WTC11 (cell line): ENCODE measurements at regions not wholly inside any gene's neighbourhood (a gene's known extent, or its start where the extent isn't known, plus 50 kb on each side); places are given as distances from the start of the nearest gene placed in this dataset.

ENCODE experiments used
- ATAC-seq: fragments of 200-7000 bp; cut with Tn5 transposase; 2 replicates; pipeline ENCODE4 v1.10.0; 2021; ENCODE audit warnings: mild to moderate bottlenecking, moderate library complexity
- CTCF ChIA-PET: fragments of 300-600 bp; sonication (Branson Sonifier 250); formaldehyde crosslinking; loops from one replicate; lab custom pipeline; 2021; ENCODE audit warnings: antibody characterized with exemption; lab: Charles Lee
- POLR2A ChIA-PET: fragments of 350-600 bp; sonication (Branson Sonifier 250); formaldehyde crosslinking; loops from one replicate; lab custom pipeline; 2021; ENCODE audit warnings: antibody characterized with exemption; lab: Charles Lee
- DNase-seq: peaks from one replicate; pipeline ENCODE4 v3.0.0; 2021; ENCODE audit warnings: low spot score
- H3K27ac Mint-ChIP-seq: 2 replicates; pipeline ENCODE4 v1.8.0; 2021; ENCODE audit warnings: mixed read lengths
- H3K27me3 Mint-ChIP-seq: 2 replicates; pipeline ENCODE4 v1.8.0; 2021; ENCODE audit warnings: low read depth, mild to moderate bottlenecking, moderate library complexity, mixed read lengths
- H3K36me3 Mint-ChIP-seq: 2 replicates; pipeline ENCODE4 v1.8.0; 2021; ENCODE audit warnings: mixed read lengths
- H3K4me1 Mint-ChIP-seq: 2 replicates; pipeline ENCODE4 v1.8.0; 2022; ENCODE audit warnings: mixed read lengths
- H3K4me3 Mint-ChIP-seq: 2 replicates; pipeline ENCODE4 v1.8.0; 2021; ENCODE audit warnings: mild to moderate bottlenecking, moderate library complexity, mixed read lengths
- H3K9me3 Mint-ChIP-seq: 2 replicates; pipeline ENCODE4 v1.8.0; 2021; ENCODE audit warnings: mixed read lengths
- EMX1 ChIP-seq: fragments of 250-450 bp; sonication (Bioruptor Pico); IDR thresholded peaks from 2 replicates; pipeline ENCODE4 v1.8.0; 2021; ENCODE audit warnings: mild to moderate bottlenecking
- FOXJ3 ChIP-seq: sonication (generic); formaldehyde crosslinking; IDR thresholded peaks from 2 replicates; pipeline ENCODE4 v1.9.0; 2021; ENCODE audit warnings: missing genetic modification reagents, mild to moderate bottlenecking, borderline replicate concordance
- FOXP1 ChIP-seq: sonication (generic); formaldehyde crosslinking; IDR thresholded peaks from 2 replicates; pipeline ENCODE4 v1.8.0; 2022; ENCODE audit warnings: missing genetic modification reagents, mild to moderate bottlenecking, moderate library complexity, borderline replicate concordance
- GABPB1 ChIP-seq: sonication (generic); formaldehyde crosslinking; IDR thresholded peaks from 2 replicates; pipeline ENCODE4 v1.8.1; 2023; ENCODE audit warnings: mild to moderate bottlenecking, missing genetic modification reagents
- GTF2I ChIP-seq: fragments of 250-450 bp; sonication (Bioruptor Pico); conservative IDR thresholded peaks from 2 replicates; pipeline ENCODE4 v1.4.0; 2021; ENCODE audit warnings: mild to moderate bottlenecking
- HMGA2 ChIP-seq: fragments of 250-450 bp; sonication (Bioruptor Pico); IDR thresholded peaks from 2 replicates; pipeline ENCODE4 v1.4.0; 2021; ENCODE audit warnings: mild to moderate bottlenecking, moderate library complexity
- JAZF1 ChIP-seq: fragments of 250-450 bp; sonication (Bioruptor Pico); IDR thresholded peaks from 2 replicates; pipeline ENCODE4 v1.9.0; 2021; ENCODE audit warnings: moderate library complexity, mild to moderate bottlenecking, inconsistent platforms
- NFYB ChIP-seq: sonication (generic); formaldehyde crosslinking; conservative IDR thresholded peaks from 2 replicates; pipeline ENCODE4 v1.8.0; 2022; ENCODE audit warnings: low read depth, missing genetic modification reagents
- NR2C2 ChIP-seq: sonication (generic); formaldehyde crosslinking; IDR thresholded peaks from 2 replicates; pipeline ENCODE4 v1.8.0; 2022; ENCODE audit warnings: mild to moderate bottlenecking, missing genetic modification reagents
- OVOL2 ChIP-seq: fragments of 250-450 bp; sonication (Bioruptor Pico); IDR thresholded peaks from 2 replicates; pipeline ENCODE4 v1.9.0; 2021; ENCODE audit warnings: mild to moderate bottlenecking, borderline replicate concordance
- TEAD1 ChIP-seq: sonication (generic); formaldehyde crosslinking; IDR thresholded peaks from 2 replicates; pipeline ENCODE4 v1.8.0; 2022; ENCODE audit warnings: mild to moderate bottlenecking, missing genetic modification reagents
- TP53 ChIP-seq: sonication (generic); formaldehyde crosslinking; IDR thresholded peaks from 2 replicates; pipeline ENCODE4 v1.8.1; 2023; ENCODE audit warnings: mild to moderate bottlenecking, missing genetic modification reagents
- ZNF232 ChIP-seq: sonication (generic); formaldehyde crosslinking; IDR thresholded peaks from 2 replicates; pipeline ENCODE4 v1.8.0; 2022; ENCODE audit warnings: mild to moderate bottlenecking, missing genetic modification reagents
- ZNF396 ChIP-seq: fragments of 250-450 bp; sonication (Bioruptor Pico); IDR thresholded peaks from 2 replicates; pipeline ENCODE4 v1.8.0; 2021; ENCODE audit warnings: mild to moderate bottlenecking, moderate library complexity, borderline replicate concordance
- TF ChIP-seq, protein P1 (sequence below): sonication (generic); formaldehyde crosslinking; conservative IDR thresholded peaks from 2 replicates; pipeline ENCODE4 v1.8.1; 2023; ENCODE audit warnings: mild to moderate bottlenecking, low read depth, missing genetic modification reagents, moderate library complexity
- TF ChIP-seq, protein P2 (sequence below): fragments of 250-450 bp; sonication (Bioruptor Pico); IDR thresholded peaks from 2 replicates; pipeline ENCODE4 v1.9.0; 2021; ENCODE audit warnings: mild to moderate bottlenecking
- TF ChIP-seq, protein P3 (sequence below): sonication (generic); formaldehyde crosslinking; IDR thresholded peaks from 2 replicates; pipeline ENCODE4 v1.8.1; 2022; ENCODE audit warnings: low read depth, mild to moderate bottlenecking, moderate library complexity, missing genetic modification reagents, borderline replicate concordance
- TF ChIP-seq, protein P4 (sequence below): sonication (generic); formaldehyde crosslinking; IDR thresholded peaks from 2 replicates; pipeline ENCODE4 v1.8.1; 2023; ENCODE audit warnings: mild to moderate bottlenecking, missing genetic modification reagents
- TF ChIP-seq, protein P5 (sequence below): sonication (generic); formaldehyde crosslinking; IDR thresholded peaks from 2 replicates; pipeline ENCODE4 v1.8.0; 2023; ENCODE audit warnings: missing genetic modification reagents
- TF ChIP-seq, protein P6 (sequence below): sonication (generic); formaldehyde crosslinking; IDR thresholded peaks from 2 replicates; pipeline ENCODE4 v1.8.0; 2023; ENCODE audit warnings: mild to moderate bottlenecking, missing genetic modification reagents

DNA sequence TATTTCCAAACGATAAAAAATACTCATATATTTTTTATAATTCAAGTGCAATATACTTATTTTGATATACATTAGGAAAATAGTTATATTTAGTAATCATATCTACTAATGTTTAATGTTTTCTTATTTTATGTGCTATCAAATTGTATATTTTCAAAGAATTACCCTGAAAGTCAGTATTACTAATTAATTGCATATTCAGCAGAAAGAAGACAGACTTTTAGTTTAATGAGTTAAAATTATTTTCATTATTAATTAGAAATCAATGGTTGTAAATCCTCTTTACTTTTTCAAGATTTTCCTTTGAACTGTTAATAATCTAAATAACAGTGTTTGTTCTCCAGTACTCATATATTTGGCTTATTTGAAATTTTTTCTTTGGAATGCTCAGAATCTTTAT lies 181.3 kb upstream of the NDST4 start (continued):
- TF ChIP-seq GTF2I (no peak), GABPB1 (CRISPR knock-in tag) (no peak), EMX1 (CRISPR knock-in tag) (no peak), HMGA2 (no peak), JAZF1 (no peak), FOXJ3 (CRISPR knock-in tag) (no peak), NR2C2 (CRISPR knock-in tag) (no peak), ZNF396 (CRISPR knock-in tag) (no peak)
- TF ChIP-seq, protein P1, sequence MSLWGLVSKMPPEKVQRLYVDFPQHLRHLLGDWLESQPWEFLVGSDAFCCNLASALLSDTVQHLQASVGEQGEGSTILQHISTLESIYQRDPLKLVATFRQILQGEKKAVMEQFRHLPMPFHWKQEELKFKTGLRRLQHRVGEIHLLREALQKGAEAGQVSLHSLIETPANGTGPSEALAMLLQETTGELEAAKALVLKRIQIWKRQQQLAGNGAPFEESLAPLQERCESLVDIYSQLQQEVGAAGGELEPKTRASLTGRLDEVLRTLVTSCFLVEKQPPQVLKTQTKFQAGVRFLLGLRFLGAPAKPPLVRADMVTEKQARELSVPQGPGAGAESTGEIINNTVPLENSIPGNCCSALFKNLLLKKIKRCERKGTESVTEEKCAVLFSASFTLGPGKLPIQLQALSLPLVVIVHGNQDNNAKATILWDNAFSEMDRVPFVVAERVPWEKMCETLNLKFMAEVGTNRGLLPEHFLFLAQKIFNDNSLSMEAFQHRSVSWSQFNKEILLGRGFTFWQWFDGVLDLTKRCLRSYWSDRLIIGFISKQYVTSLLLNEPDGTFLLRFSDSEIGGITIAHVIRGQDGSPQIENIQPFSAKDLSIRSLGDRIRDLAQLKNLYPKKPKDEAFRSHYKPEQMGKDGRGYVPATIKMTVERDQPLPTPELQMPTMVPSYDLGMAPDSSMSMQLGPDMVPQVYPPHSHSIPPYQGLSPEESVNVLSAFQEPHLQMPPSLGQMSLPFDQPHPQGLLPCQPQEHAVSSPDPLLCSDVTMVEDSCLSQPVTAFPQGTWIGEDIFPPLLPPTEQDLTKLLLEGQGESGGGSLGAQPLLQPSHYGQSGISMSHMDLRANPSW (CRISPR knock-in tag), result no peak
- TF ChIP-seq, protein P2, sequence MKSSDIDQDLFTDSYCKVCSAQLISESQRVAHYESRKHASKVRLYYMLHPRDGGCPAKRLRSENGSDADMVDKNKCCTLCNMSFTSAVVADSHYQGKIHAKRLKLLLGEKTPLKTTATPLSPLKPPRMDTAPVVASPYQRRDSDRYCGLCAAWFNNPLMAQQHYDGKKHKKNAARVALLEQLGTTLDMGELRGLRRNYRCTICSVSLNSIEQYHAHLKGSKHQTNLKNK (CRISPR knock-in tag), result no peak
- TF ChIP-seq, protein P3, sequence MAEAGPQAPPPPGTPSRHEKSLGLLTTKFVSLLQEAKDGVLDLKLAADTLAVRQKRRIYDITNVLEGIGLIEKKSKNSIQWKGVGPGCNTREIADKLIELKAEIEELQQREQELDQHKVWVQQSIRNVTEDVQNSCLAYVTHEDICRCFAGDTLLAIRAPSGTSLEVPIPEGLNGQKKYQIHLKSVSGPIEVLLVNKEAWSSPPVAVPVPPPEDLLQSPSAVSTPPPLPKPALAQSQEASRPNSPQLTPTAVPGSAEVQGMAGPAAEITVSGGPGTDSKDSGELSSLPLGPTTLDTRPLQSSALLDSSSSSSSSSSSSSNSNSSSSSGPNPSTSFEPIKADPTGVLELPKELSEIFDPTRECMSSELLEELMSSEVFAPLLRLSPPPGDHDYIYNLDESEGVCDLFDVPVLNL (CRISPR knock-in tag), result no peak

DNA sequence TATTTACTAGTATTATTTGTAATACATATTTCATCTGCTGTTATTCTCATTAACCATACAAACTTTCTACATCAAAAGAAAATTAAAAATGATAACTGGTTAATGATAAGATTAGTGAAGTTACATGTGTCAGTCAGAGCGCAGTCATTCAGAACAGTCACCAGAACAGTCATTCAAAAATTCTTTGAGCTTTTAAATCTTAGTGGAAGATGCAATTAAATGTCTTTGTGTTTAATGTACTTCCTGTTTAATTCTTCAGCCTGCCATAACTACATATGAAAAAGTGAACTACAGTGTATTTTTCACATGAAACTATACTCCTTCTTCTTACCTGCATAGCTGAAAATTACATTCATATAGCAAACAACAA lies 179.7 kb upstream of the NDST4 start:
- ChIA-PET POLR2A (no interaction called here), CTCF (no interaction called here)
- ATAC-seq, result no peak
- no peaks in the 10 kb centered on the region for H3K27me3 Mint-ChIP-seq
- no peak overlapping the region for H3K27ac Mint-ChIP-seq
- no peak overlapping the region for H3K4me3 Mint-ChIP-seq
- H3K36me3 Mint-ChIP-seq, result no peaks in the 10 kb centered on the region
- TF ChIP-seq OVOL2 (CRISPR knock-in tag) (no peak), TEAD1 (no peak), HMGA2 (no peak), NFYB (CRISPR knock-in tag) (no peak), ZNF232 (CRISPR knock-in tag) (no peak), TP53 (CRISPR knock-in tag) (no peak), FOXP1 (CRISPR knock-in tag) (no peak)
- TF ChIP-seq, protein P4, sequence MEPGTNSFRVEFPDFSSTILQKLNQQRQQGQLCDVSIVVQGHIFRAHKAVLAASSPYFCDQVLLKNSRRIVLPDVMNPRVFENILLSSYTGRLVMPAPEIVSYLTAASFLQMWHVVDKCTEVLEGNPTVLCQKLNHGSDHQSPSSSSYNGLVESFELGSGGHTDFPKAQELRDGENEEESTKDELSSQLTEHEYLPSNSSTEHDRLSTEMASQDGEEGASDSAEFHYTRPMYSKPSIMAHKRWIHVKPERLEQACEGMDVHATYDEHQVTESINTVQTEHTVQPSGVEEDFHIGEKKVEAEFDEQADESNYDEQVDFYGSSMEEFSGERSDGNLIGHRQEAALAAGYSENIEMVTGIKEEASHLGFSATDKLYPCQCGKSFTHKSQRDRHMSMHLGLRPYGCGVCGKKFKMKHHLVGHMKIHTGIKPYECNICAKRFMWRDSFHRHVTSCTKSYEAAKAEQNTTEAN, result no peak
- TF ChIP-seq, protein P5, sequence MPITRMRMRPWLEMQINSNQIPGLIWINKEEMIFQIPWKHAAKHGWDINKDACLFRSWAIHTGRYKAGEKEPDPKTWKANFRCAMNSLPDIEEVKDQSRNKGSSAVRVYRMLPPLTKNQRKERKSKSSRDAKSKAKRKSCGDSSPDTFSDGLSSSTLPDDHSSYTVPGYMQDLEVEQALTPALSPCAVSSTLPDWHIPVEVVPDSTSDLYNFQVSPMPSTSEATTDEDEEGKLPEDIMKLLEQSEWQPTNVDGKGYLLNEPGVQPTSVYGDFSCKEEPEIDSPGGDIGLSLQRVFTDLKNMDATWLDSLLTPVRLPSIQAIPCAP (CRISPR knock-in tag), result no peak
- TF ChIP-seq, protein P6, sequence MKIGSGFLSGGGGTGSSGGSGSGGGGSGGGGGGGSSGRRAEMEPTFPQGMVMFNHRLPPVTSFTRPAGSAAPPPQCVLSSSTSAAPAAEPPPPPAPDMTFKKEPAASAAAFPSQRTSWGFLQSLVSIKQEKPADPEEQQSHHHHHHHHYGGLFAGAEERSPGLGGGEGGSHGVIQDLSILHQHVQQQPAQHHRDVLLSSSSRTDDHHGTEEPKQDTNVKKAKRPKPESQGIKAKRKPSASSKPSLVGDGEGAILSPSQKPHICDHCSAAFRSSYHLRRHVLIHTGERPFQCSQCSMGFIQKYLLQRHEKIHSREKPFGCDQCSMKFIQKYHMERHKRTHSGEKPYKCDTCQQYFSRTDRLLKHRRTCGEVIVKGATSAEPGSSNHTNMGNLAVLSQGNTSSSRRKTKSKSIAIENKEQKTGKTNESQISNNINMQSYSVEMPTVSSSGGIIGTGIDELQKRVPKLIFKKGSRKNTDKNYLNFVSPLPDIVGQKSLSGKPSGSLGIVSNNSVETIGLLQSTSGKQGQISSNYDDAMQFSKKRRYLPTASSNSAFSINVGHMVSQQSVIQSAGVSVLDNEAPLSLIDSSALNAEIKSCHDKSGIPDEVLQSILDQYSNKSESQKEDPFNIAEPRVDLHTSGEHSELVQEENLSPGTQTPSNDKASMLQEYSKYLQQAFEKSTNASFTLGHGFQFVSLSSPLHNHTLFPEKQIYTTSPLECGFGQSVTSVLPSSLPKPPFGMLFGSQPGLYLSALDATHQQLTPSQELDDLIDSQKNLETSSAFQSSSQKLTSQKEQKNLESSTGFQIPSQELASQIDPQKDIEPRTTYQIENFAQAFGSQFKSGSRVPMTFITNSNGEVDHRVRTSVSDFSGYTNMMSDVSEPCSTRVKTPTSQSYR, result no peak
- no peaks in the 10 kb centered on the region for H3K9me3 Mint-ChIP-seq
- H3K4me1 Mint-ChIP-seq, result no peaks in the 10 kb centered on the region
- DNase-seq, result no peak
